ENCODE measurements at regions not wholly inside any gene's neighbourhood (a gene's known extent, or its start where the extent isn't known, plus 50 kb on each side); places are given as distances from the start of the nearest gene placed in this dataset.
A peak's percentile ranks its signal among the peaks of the same experiment; 100 is the strongest.
"Not testable (repeated sequence)": the region's sequence is repeated elsewhere in the genome, so short reads cannot be mapped to it uniquely, and the experiment has no call there.

- DNase-seq: no peak
These were observed 116.6 kb downstream of the MRPL14 start for GRCh38 chr6:44010411-44011349.

GRCh38 chr6:44009425-44010321 is 117.6 kb downstream of the MRPL14 start:
- DNase-seq: peak; percentile 28

GRCh38 chr6:44008821-44009370 is 118.4 kb downstream of the MRPL14 start:
- no peak for DNase-seq

GRCh38 chr6:44007818-44008621 is 119.2 kb downstream of the MRPL14 start:
- no peak for DNase-seq

- DNase-seq: no peak
These were observed 120.4 kb downstream of the MRPL14 start for GRCh38 chr6:44006872-44007303.

- no peak for DNase-seq
These were observed 121.0 kb downstream of the MRPL14 start for GRCh38 chr6:44006123-44006871.

GRCh38 chr6:44005507-44005903 is 121.7 kb downstream of the MRPL14 start:
- no peak for DNase-seq

- DNase-seq: no peak
These were observed 122.4 kb downstream of the MRPL14 start for GRCh38 chr6:44004625-44005506.

GRCh38 chr6:44004136-44004535 is 123.1 kb downstream of the MRPL14 start:
- no peak for DNase-seq

- DNase-seq: no peak
These were observed 123.7 kb downstream of the MRPL14 start for GRCh38 chr6:44003345-44004061.

- peak; percentile 52 for DNase-seq
These were observed 124.5 kb downstream of the MRPL14 start for GRCh38 chr6:44002593-44003344.

- DNase-seq: no peak
These were observed 125.1 kb downstream of the MRPL14 start for GRCh38 chr6:44002067-44002592.

GRCh38 chr6:44001318-44002066 is 125.8 kb downstream of the MRPL14 start:
- peak; percentile 42 for DNase-seq

- DNase-seq: peak; percentile 79
These were observed 126.9 kb downstream of the MRPL14 start for GRCh38 chr6:44000164-44000842.

GRCh38 chr6:43999628-44000027 is 127.6 kb downstream of the MRPL14 start:
- DNase-seq: no peak

- not testable (repeated sequence) for DNase-seq
These were observed 128.5 kb downstream of the MRPL14 start for GRCh38 chr6:43998592-43999243.

All from NCI-H2029 (cell line).